Embryonic facial prominence (tissue), 1 donor: ENCODE measurements at regions not wholly inside any gene's neighbourhood (a gene's known extent, or its start where the extent isn't known, plus 50 kb on each side); places are given as distances from the start of the nearest gene placed in this dataset.

Experiments
- DNase-seq: peaks from one replicate; pipeline ENCODE4 v3.0.0-alpha.2; 2016; ENCODE audit errors: extremely low spot score

DNA sequence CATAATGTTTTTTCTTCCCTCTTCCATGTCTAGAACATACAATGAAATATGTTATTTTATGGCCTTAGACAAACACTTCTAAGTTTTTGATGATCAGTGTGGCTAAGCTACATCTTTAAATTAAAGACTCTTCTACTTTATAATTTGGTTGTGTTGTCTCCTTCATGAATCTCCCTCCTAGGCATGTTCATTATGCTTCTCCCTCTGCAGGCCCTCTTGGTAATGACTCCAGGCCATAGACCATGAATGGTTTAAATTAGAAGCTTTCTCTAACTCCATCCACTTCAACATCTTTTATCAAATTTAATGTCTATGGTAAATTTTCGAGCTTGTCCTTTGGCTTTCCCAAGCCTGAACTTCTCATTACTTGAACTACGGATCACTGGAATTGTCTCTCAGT is 342.7 kb upstream of the ADAMTS16 start:
- DNase-seq: no peak

DNA sequence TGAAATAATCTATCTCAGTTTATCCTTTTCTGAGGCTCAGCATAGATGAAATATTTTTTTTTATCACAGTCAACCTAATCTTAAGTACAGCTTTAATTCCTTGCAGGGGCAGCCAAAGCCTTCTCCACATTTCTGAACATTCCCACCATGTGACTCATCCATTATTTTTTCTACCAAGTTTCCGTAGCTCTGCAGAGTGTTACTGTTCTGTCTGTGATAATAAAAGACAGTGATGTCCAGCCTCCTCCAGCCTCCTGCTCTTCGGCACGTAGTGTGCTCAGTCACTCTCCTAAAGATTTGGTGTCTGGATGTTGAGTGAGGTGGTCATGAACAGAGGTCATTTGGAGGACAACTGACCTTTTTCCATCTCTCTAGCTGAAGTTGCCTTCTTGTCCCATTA is 338.1 kb upstream of the ADAMTS16 start:
- no peak for DNase-seq

DNA sequence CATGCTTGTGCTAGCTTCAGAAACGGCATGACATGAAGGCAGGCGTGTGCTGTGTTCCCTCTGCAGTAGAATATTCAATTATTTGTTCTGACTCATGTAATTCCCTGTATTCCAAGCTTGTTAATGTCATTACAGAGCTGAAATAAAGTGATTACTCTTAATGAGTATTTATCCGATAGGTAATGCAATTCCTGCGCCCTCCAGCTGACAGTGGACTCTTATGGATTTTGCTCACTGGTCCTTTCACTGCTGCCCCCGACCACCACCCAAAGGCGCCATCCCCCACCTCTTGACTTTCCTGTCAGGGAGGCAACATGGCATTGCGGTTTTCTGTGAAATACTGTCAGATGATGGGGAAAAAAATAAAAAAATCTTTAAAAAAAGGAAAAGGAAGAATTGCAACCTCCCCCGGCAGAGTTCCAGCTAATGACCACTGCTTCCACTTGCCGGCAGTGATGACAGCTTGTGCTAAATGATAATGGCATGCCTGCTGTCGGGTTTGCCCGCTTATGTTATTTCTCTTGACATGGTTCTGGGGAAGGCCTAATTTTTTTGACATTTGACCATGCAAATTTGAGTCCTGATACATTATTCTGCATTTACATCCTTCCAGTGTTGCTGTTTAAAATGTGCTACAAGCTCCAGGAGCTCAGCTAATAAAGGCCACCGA is 335.3 kb upstream of the ADAMTS16 start:
- DNase-seq: no peak

DNA sequence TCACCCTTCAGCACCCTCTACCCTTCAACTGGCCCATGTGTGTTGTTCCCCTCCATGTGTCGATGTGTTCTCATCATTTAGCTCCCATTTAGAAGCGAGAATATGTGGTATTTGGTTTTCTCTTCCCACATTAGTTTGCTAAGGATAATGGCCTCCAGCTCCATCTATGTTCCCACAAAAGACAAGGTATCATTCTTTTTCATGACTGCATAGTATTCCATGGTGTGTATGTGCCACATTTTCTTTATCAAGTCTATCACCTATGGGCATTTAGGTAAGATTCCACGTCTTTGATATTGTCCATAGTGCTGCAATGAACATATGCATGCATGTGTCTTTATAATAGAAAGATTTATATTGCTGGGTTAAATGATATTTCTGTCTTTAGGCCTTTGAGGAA is 325.1 kb upstream of the ADAMTS16 start:
- no peak for DNase-seq

DNA sequence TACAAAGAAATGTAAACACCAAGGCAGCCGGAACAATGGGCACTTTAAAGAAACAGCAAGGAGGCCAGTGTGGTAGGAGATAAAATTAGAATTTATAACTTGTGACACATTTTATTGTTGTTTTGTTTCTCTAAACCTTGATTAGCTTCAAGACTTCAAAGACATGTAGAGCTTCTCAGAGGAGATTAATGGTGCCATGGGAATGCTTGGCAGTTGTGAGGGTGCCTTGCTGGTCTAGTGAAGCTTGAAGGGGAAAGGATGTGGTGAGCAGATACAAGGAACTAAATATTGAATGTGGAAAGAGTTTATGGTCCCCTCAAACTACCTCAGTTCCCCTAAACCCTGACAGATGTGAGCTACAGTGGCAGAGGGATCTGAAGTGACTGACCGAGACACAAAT is 322.4 kb upstream of the ADAMTS16 start:
- no peak for DNase-seq

DNA sequence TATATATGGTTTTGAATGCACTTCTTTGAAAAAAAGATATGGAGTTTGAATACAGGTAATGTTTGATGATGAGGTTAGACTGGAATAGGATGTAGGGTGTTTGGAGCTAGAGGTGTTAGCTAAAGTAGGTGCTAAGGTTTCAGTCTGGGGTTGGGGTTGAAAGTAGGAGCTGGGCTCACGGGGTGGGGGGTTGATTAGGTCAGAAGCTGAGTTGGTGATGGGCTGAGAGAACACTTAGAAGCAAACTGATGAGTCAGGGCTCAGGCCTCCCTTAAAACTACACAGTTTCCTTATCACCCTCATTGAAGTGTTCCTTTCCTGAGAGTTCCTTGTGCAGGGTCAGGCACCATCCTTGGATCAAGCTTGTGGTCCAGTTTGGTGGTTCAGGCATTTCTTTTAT is 308.8 kb upstream of the ADAMTS16 start:
- no peak for DNase-seq

DNA sequence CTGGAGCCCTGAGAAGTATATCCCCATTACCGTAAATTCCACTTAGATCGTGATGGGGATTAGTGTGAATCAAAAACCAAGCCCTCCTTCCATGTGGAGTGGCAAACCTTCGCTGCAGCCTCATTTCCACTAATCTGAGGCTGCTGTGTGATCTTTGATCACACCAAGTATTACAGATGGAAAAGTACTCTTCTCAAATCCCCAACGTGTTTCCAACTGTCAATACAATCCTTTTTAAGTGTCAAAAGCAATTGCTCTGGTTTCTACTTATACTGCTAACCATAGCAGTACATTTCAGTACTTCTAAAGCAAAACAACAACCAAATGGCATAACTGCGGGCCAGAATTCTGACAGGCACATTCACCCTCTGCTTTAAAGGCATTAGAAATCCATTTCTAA is 307.7 kb upstream of the ADAMTS16 start:
- DNase-seq: no peak

DNA sequence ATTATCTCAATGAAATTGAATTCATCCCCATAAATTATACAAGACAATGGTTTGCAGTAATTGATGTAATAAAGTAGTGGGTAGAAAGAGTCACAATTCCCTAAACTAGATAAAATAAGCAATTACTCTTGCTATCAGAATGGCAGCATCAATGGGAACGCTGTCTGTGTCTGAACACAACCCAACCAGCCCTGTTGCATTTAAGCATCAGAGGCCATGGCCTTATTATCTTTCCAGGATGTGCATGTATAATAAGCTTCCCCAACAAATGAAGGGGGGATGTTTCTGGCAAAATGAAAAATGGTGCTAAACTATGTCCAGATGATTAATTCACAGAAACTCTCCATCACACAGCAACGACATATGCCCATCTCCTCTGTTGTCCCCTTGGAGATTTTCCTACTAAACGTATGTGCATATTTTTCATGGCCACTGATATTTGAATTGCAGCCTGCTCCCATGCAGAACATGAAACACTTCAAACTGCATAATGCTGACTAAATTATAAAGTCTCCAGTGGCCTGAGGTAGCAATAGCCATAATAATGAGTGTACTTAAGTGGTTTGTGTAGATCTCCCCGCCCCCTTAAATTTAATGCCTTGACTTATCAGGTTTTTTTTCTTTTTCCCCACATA is 306.9 kb upstream of the ADAMTS16 start:
- no peak for DNase-seq

DNA sequence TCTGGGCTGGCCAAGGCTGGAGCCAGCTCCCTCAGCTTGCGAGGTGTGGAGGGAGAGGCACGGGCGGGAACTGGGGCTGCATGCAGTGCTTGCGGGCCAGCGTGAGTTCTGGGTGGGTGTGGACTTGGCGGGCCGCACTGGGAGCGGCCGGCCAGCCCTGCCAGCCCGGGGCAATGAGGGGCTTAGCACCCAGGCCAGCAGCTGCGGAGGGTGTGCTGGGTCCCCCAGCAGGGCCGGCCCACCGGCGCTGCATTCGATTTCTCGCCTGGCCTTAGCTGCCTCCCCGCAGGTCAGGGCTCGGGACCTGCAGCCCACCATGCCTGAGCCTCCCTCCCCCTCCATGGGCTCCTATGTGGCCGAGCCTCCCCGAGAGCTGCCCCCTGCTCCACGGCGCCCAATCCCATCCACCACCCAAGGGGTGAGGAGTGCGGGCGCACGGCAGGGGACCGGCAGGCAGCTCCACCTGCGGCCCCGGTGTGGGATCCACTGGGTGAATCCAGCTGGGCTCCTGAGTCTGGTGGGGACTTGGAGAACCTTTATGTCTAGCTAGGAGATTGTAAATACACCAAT is 302.6 kb upstream of the ADAMTS16 start:
- no peak for DNase-seq

DNA sequence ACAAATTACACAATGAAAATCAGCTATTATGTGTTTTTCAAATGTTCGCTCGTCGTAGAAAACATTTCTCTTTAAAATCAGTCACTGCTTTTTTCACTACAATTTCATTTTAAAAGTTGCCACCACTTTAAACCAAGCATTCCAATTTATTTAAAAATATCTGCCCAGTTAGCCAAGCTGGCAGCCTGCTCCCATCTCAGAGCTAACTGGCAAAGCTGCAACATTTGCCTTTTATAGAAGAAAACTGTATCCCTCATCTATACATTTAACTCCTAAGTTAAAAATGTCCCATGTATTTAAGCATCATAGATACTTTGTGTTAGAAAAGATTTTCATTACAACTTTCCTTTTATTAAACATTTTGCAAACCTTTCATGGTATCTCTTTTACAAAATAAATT is 294.9 kb upstream of the ADAMTS16 start:
- no peak for DNase-seq

DNA sequence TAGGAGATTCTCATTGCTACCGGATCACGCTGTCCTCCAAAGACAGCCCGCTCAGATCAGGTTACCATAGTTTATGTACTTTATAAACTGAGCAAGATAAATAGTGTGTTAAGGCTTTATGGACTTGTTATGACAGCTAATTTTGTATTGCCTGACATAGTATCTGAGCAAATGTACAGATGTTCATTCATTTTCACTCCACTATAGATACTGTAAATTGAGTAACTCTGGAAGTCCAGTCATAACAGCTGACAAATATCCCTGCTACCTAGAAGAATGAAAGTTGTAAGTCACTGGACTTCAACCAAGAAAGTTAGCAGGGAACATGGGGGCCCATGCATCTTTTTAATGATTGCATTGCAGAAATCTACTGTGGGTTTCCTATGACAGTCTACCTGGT is 292.4 kb upstream of the ADAMTS16 start:
- DNase-seq: no peak

DNA sequence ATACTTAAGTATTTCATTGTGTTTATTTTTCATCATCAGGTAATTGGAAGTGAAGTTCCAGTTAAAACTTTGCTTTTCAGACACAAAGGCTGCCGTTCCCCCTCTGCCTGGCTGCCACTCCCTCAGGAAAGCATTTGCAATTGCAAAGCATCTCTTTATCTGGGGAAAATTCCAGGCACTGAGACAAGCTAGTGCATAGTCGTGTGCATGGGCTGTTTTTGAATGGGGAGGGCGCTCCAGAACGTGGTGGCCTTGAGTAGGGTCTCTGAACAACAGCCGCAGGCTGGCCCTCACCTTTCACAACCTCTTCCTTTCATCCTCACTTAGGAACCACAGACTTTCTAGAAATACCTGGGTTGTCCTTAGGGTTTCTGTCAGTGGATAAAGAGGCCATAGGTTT is 285.1 kb upstream of the ADAMTS16 start:
- no peak for DNase-seq

DNA sequence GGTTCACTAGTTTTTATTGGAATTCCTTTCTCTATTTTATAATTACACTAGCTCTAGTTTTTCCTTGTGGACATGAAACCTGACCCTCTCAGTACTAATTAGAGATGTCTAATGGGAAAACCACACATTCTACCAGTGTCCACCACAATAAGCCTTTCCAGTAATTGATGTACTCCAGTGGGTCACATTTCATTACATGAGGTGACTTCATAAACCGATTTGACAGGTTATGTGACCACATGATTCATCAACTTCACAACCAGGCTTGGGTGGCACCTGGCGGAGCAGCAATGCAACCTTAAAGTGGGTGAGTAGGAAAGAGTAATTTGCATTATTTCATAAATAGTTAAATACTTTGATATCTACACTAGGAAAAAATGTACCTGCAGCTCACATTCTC is 284.2 kb upstream of the ADAMTS16 start:
- DNase-seq: no peak

DNA sequence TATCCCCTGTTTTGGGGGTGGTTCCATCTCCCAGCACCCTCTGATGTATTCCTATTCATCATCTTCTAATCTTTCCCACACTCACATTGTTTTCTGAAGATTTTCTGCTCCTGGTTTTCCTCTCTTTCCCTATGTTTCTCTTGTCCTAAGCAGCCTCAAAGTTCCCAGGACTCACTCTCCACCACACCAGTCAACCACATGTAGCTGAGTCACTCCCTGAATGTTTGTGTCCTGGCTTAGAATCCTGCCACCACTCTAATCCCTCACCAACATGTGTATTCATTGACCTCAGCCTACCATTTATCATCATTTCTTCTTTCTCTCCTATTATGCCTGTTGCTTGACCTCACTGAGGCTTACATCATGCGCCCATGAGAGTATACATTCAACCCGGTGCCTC is 282.4 kb upstream of the ADAMTS16 start:
- DNase-seq: no peak

DNA sequence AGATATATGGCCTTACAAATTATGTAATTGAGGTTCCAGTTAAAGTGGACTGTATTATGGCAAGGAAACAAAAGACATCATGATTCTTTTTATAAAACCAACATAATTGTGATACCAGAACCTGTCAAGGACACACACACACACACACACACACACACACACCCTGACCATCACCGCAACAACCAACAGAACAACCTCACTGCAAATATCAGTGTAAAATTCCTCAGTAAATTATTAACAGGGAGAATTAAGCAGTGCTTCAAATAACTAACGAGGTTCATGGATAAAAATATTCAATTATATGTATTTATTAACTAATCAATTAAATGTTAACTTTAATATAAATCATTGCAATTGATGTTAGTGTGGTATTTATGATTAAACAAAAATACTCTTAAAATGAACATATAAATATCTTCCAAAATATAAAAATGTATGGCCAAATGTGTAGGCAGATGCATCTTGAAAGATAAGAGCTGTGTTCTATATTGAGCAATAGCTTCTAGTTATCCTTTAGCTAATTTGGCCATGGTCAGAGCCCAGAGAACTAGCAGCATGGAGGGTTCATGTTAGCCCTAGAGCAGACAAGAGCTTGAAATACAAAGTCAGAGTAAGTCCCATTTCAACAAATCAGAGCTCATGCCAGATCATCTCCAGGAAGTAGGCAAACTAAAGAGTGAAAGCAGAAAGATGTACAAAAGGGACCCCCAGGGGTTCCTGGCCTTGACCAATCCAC is 280.5 kb upstream of the ADAMTS16 start:
- no peak for DNase-seq

DNA sequence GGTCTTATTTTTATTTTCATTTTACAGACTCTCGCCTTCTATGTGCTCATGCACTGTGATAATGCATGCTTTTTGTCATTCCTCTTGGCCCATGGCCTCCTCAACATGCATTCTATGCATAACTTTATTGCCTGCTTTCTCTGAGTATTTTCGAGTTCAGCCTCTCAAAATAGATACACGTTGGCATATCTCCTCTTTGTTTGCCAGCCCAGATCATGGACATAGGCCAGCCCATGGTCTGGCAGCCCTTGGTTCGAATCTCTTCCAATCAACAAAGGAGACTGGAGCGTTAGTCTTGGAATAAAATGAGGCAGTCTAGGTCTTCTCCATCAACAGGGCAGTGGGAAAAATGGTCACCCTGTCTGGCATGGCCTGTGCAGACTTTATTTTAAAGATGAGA is 279.5 kb upstream of the ADAMTS16 start:
- no peak for DNase-seq

DNA sequence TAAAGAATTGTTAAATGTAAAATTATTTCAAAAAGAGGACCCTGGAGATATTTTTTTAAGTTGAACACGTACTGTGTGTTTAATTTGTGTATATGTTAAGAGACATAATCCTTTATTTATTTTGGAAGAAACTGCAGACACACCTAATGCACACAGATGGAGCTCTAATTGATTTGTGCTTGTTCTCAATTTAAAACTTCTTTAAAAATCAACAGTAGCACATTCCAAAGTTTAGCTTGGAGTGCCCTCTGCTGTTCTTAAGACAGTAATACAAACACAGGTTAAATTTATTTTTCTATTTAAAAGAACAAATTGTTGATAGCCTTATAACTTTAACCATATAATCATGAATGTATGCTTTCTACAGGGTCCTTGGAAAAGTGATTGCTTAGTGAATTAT is 277.6 kb upstream of the ADAMTS16 start:
- no peak for DNase-seq

DNA sequence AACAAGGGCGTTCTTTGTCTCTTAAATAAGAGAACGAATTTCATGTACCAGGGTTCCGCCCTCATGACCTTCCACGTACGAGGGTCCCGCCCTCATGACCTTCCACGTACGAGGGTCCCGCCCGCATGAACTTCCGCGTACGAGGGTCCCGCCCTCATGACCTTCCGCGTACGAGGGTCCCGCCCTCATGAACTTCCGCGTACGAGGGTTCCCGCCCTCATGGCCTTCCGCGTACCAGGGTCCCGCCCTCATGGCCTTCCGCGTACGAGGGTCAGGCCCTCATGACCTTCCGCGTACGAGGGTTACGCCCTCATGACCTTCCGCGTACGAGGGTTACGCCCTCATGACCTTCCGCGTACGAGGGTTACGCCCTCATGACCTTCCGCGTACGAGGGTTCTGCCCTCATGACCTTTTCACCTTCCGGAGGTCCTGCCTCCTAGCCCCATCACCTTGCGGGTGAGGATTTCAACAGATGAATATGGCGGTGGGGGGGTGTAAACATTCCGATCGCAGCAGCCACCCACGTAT is 273.9 kb upstream of the ADAMTS16 start:
- DNase-seq: no peak

DNA sequence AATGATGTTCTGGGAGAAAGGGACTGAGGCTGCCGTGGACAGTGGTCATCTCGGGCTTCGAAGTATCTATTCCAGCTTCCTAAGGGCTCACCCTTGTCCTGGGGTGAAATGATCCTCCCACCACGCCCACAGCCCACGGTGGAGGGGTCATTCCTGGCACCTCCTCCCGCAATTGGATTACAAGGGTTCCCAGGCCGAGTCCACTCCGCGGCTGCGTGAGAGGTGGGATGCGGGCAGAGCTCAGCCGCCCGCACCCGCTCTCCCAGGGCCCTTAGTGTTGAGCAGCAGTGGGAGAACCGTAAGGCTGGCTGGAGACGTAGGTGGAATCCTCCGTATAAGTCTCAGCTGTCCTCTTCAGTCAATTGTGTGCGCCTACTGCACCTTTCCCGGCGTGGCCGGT is 273.3 kb upstream of the ADAMTS16 start:
- no peak for DNase-seq

DNA sequence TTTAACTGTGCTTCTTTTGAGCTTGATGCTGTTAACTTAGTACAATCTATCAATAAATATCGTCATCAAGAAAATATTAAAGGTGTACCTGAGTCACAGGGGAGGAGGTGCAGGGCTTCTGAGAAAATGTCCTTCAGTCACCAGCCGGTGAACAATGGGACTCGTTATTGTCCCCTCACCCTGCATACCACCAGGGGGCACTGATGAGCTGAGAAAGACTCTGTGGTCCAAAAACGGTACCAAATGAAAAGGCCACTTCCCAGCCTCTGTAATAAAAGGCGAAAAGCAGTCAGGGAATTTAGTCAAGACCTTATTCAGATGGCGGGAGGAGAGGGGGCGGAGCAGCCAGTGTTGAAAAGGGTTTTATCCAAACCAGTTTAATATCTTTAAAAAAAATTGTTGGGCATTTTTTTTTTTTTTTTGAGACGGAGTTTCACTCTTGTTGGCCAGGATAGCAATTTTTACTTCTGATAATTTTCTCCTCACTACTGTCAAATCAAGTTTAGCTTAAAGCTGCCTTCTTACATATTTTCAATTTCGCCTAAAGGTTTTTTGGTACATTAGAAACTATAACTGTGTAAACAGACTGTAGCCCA is 271.9 kb upstream of the ADAMTS16 start:
- no peak for DNase-seq

DNA sequence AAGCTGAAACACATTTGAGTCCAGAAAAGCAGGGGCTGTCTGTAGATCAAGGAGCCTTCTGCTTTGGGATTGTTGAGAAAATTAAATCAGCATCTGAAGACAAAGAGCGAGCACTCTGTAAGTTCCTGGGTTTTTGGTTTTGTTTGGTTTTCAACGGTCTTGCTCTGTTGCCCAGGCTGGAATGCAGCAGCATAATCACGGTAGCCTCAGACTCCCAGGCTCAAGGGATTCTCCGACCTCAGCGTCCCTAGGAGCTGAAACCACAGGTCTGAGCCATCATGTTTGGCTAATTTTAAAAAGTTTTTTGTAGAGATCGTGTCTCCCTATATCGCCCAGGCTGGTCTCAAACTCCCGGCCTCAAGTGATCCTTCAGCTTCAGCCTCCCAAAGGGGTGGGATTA is 266.5 kb upstream of the ADAMTS16 start:
- DNase-seq: no peak

DNA sequence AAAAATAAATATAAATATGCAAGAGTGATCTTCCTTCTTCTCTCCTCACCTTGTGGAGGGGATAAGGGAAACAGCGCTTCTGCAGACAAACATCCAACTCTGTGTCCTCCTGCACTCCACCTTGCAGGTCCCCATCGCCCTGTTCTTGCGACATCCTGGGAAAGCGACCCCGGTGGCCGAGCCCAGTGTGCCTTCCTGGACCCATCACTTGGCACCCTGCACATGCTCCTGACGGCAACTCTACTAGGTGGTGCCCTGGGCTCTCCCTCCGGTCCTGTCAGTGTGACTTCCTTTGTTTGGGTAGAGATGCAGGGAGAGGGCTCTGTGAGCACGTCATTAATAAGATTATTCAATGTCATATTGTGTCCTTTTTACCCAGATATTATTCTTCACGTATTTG is 266.0 kb upstream of the ADAMTS16 start:
- DNase-seq: no peak
